GM12873 (cell line): ENCODE measurements at regions not wholly inside any gene's neighbourhood (a gene's known extent, or its start where the extent isn't known, plus 50 kb on each side); places are given as distances from the start of the nearest gene placed in this dataset.

Experiments
- TF ChIP-seq, protein P1 (sequence below): IDR thresholded peaks from 2 replicates; pipeline ENCODE4 v1.5.1; 2012; ENCODE audit warnings: low read depth, mild to moderate bottlenecking, moderate library complexity, low read length, control low read depth; ENCODE audit not compliant: insufficient read depth; ENCODE audit errors: missing control alignments

DNA sequence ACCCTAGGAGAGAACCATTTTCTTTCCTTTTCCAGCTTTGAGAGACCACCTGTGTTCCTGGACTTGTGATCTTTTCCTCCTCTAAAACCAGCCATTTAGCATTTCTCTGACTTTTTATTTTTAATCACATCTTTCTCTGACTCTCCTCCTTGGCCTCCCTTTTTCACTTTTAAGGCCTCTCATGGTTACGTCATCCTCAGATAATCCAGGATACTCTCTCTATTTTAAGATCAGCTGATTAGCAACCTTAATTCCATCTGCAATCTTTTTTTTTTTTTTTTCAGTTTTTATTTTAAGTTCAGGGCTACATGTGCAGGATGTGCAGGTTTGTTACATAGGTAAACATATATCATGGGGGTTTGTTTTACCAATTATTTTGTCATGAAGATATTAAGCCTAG is 54.0 kb downstream of the RFPL4B start:
- TF ChIP-seq, protein P1, sequence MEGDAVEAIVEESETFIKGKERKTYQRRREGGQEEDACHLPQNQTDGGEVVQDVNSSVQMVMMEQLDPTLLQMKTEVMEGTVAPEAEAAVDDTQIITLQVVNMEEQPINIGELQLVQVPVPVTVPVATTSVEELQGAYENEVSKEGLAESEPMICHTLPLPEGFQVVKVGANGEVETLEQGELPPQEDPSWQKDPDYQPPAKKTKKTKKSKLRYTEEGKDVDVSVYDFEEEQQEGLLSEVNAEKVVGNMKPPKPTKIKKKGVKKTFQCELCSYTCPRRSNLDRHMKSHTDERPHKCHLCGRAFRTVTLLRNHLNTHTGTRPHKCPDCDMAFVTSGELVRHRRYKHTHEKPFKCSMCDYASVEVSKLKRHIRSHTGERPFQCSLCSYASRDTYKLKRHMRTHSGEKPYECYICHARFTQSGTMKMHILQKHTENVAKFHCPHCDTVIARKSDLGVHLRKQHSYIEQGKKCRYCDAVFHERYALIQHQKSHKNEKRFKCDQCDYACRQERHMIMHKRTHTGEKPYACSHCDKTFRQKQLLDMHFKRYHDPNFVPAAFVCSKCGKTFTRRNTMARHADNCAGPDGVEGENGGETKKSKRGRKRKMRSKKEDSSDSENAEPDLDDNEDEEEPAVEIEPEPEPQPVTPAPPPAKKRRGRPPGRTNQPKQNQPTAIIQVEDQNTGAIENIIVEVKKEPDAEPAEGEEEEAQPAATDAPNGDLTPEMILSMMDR: no peak

DNA sequence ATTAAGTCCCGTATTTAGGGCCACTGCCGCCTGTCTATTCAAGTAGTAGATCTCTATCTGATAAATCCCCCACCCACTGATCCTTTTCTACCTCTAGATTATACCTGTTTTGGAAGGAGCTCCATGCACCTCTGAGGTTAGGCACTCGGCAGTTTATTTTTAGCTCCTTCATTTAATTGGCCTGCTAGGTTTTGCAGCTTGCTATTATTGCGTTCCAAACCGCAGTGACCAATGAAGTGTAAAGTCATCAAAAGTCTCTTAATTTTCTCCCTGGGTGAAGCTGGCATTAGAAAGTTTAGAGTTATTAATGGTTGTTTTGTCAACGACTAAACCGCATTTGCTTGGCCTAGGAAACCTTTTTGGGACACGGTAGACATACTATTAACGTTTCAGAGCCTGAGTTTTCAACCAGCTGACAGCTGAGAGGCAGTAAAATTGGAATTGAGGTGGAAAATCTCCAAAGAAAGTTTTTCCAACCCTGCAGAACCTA is 60.0 kb downstream of the RFPL4B start:
- TF ChIP-seq, protein P1: no peak

DNA sequence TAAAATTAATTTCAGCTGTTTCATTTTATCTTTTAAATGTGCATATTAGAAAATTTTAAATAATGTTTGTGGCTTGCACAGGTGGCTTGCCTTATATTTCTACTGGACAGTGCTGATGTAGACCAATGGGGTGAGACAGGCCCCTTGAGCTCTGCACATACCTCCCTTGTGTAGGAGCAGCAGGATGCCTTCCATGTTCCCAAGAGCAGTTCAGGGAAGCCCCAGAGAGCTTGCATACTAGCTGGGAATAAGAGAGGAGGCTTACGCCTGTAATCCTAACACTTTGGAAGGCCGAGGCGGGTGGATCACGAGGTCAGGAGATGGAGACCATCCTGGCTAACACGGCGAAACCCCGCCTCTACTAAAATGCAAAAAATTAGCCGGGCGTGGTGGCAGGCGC is 61.4 kb downstream of the RFPL4B start:
- TF ChIP-seq, protein P1: no peak

DNA sequence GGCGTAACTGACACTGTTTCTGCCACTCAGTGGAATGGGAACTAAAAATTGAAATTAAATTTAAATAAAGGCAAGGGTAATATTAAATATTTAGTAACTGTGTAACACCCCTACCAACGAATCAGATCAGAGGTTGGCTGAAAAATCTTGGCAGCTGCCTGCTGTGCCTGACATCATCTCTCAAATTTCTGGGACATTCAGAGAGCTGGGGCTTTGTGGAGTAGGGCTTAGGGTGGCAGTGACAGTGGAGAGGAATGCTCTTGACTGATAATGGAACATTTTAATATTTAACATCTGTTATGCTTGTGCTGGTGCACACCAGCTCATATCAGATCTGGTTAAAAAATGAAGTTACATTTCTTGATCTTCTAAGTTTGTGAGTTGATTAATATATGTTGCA is 62.2 kb downstream of the RFPL4B start:
- TF ChIP-seq, protein P1: no peak

DNA sequence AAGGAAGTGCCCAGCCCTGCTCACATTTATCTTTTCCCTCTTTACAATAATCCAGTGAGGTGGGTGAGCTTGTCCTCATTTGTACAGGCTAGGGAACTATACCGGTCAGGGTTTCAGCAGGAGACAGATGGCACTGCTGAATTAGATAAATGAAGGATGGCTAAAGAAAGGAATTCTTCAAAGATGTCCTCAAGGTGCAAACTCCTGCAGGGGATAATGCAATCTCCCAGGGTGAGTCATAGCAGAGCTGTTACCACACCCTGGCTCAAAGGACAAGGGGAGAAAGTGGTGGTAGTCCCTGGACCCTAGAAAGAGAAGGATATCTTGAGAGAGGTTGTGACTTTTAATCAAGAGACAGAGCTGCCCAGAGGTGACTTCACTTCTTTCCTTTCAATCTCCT is 66.7 kb downstream of the RFPL4B start:
- TF ChIP-seq, protein P1: no peak

DNA sequence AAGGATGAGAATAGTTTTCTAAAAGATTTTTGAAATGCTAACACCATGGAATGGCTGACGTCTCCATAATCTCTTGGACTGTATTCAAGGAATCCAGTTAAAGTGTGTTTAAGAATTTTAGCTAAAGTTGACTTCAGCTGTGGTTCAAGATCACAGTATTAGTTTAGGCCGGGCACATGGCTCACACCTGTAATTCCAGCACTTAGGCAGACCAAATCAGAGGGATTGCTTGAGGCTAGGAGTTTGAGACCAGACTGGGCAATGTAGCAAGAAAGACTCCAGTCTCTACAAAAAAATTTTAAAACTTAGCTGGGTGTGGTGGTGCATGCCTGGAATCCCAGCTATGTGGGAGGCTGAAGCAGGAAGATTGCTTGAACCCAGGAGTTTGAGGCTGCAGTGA is 68.2 kb downstream of the RFPL4B start:
- TF ChIP-seq, protein P1: no peak

DNA sequence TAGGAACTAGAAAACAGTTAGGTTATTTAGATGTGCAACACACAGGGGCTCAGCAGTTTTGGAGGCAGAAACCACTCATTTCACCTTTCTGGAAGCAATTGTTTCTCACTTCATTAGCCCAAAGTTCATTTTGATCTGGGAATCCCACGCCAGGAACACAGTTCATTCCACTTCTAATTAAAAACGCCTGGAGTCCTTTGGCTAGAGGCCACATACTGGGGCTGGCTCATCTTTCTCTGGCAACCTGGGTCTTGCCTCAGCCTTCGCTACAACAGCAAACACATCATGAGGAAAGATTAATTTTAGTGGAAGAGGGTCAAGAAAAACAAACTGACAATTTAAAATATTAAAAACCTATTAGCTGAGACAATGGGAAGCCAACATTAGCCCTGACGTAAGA is 69.7 kb downstream of the RFPL4B start:
- TF ChIP-seq, protein P1: no peak

DNA sequence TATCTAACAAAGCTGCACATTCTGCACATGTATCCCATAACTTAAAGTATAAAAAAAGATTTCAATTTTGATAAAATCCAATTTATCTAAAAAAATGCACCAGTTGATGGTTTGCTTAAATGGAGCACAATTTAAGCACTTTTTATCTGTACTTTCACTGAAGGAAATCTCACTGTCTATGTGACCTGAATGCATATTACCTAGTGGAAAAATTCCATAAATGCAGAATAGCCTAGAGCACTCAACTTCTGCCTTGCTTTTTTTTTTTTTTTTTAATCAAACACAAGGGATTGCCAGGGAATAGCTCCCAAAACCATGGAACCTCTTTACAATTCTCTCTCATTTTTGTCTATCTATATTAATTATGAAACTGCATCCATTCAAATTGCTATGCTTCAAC is 80.4 kb downstream of the RFPL4B start:
- TF ChIP-seq, protein P1: no peak
